ENCODE measurements at regions not wholly inside any gene's neighbourhood (a gene's known extent, or its start where the extent isn't known, plus 50 kb on each side); places are given as distances from the start of the nearest gene placed in this dataset.
A peak's percentile ranks its signal among the peaks of the same experiment; 100 is the strongest.
"Not testable (repeated sequence)": the region's sequence is repeated elsewhere in the genome, so short reads cannot be mapped to it uniquely, and the experiment has no call there.

GRCh38 chr18:8970843-8971242 lies 131.7 kb upstream of the NDUFV2 start:
- DNase-seq = no peak

GRCh38 chr18:8972116-8972515 lies 130.4 kb upstream of the NDUFV2 start:
- DNase-seq = no peak

GRCh38 chr18:8974279-8974678 lies 128.2 kb upstream of the NDUFV2 start:
- DNase-seq = no peak

GRCh38 chr18:8974696-8975095 lies 127.8 kb upstream of the NDUFV2 start:
- DNase-seq = no peak

GRCh38 chr18:8975624-8976023 lies 126.9 kb upstream of the NDUFV2 start:
- DNase-seq = no peak

GRCh38 chr18:8976606-8977005 lies 125.9 kb upstream of the NDUFV2 start:
- no peak for DNase-seq

- DNase-seq = no peak
Observed at GRCh38 chr18:8977166-8977565, 125.3 kb upstream of the NDUFV2 start.

- no peak for DNase-seq
Observed at GRCh38 chr18:8977701-8978100, 124.8 kb upstream of the NDUFV2 start.

- DNase-seq = no peak
Observed at GRCh38 chr18:8978394-8978793, 124.1 kb upstream of the NDUFV2 start.

- DNase-seq = no peak
Observed at GRCh38 chr18:8979258-8979988, 123.1 kb upstream of the NDUFV2 start.

GRCh38 chr18:8980496-8980895 lies 122.0 kb upstream of the NDUFV2 start:
- no peak for DNase-seq

GRCh38 chr18:8980918-8981317 lies 121.6 kb upstream of the NDUFV2 start:
- DNase-seq = no peak

GRCh38 chr18:8982416-8983183 lies 119.9 kb upstream of the NDUFV2 start:
- no peak for DNase-seq

GRCh38 chr18:8983195-8983594 lies 119.3 kb upstream of the NDUFV2 start:
- no peak for DNase-seq

GRCh38 chr18:8984131-8984721 lies 118.3 kb upstream of the NDUFV2 start:
- no peak for DNase-seq

- no peak for DNase-seq
Observed at GRCh38 chr18:8987241-8987640, 115.3 kb upstream of the NDUFV2 start.

GRCh38 chr18:8988260-8988871 lies 114.1 kb upstream of the NDUFV2 start:
- peak; percentile 59 to 60 for DNase-seq

GRCh38 chr18:8989017-8989416 lies 113.5 kb upstream of the NDUFV2 start:
- DNase-seq = no peak

GRCh38 chr18:8989855-8990254 lies 112.6 kb upstream of the NDUFV2 start:
- no peak for DNase-seq

GRCh38 chr18:8990276-8991031 lies 112.0 kb upstream of the NDUFV2 start:
- DNase-seq = no peak

- no peak for DNase-seq
Observed at GRCh38 chr18:8991155-8991554, 111.3 kb upstream of the NDUFV2 start.

GRCh38 chr18:8992500-8992899 lies 110.0 kb upstream of the NDUFV2 start:
- not testable (repeated sequence) for DNase-seq

- no peak for DNase-seq
Observed at GRCh38 chr18:8994603-8995002, 107.9 kb upstream of the NDUFV2 start.
